PC-3 (cell line): ENCODE measurements at regions not wholly inside any gene's neighbourhood (a gene's known extent, or its start where the extent isn't known, plus 50 kb on each side); places are given as distances from the start of the nearest gene placed in this dataset.

Source experiments
- CTCF ChIP-seq: fragments of 300-600 bp; sonication (generic); conservative IDR thresholded peaks from 2 replicates; pipeline ENCODE4 v1.5.1; 2017; ENCODE audit warnings: antibody characterized with exemption, low read depth, mild to moderate bottlenecking, low read length
- EZH2 ChIP-seq: fragments of 300-600 bp; sonication (generic); IDR thresholded peaks from one replicate; pipeline ENCODE4 v1.6.1; 2017; ENCODE audit warnings: antibody characterized with exemption, mild to moderate bottlenecking, low read length; ENCODE audit not compliant: unreplicated experiment
- EZH2phosphoT487 ChIP-seq: fragments of 300-600 bp; sonication (generic); IDR thresholded peaks from 2 replicates; pipeline ENCODE4 v1.6.1; 2018; ENCODE audit warnings: mild to moderate bottlenecking, antibody characterized with exemption, low read length, borderline replicate concordance

DNA sequence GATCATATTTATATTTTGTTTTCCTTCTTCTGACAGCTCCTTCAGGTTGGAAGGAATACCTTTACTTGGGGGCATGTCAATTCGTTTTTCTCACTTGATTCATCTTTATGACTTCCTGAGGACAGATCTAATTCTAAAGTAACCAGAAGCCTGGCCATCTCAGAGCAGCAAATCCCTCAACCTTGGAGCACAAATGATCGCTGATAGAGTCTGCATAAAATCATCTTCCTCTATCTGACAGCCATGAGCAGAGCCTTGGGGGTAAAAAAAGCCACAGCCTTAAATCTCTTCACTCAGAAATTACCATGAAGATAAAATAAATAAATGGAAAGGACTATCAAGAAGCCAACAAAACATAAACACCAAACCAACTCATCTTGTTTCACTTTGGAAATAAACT, 325.8 kb downstream of the PRR16 start:
- TF ChIP-seq CTCF, result no peak
- no peak for TF ChIP-seq EZH2phosphoT487
- TF ChIP-seq EZH2, result no peak
